ENCODE measurements at regions not wholly inside any gene's neighbourhood (a gene's known extent, or its start where the extent isn't known, plus 50 kb on each side); places are given as distances from the start of the nearest gene placed in this dataset.

DNA sequence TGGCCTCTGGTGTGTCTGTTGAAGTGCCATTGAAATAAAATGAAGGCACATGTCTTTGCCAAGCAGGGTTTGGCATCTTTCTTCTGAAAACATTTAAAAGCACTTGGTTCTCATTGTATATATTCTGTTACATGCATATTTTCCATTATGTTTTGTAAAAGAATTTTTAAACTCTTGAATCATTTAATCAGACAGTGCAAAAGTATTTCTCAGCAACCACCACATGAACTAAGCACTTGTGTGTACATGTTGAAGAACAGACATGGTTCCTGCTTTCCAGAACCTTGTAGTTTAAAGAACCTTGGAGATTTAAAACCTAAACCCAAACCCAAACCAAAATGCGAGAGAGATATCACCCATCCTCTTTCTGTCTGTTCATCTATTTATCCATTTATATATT lies 220.3 kb upstream of the GIMD1 start:
- TF ChIP-seq, protein P1, sequence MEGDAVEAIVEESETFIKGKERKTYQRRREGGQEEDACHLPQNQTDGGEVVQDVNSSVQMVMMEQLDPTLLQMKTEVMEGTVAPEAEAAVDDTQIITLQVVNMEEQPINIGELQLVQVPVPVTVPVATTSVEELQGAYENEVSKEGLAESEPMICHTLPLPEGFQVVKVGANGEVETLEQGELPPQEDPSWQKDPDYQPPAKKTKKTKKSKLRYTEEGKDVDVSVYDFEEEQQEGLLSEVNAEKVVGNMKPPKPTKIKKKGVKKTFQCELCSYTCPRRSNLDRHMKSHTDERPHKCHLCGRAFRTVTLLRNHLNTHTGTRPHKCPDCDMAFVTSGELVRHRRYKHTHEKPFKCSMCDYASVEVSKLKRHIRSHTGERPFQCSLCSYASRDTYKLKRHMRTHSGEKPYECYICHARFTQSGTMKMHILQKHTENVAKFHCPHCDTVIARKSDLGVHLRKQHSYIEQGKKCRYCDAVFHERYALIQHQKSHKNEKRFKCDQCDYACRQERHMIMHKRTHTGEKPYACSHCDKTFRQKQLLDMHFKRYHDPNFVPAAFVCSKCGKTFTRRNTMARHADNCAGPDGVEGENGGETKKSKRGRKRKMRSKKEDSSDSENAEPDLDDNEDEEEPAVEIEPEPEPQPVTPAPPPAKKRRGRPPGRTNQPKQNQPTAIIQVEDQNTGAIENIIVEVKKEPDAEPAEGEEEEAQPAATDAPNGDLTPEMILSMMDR (conservative IDR thresholded peaks at IDR 0.05; ENCODE audit: low read depth, low read length) = no peak
- no peak for DNase-seq (ENCODE audit: low read depth)
- H3K4me3 ChIP-seq (ENCODE audit: low read length) = no peak overlapping the region

DNA sequence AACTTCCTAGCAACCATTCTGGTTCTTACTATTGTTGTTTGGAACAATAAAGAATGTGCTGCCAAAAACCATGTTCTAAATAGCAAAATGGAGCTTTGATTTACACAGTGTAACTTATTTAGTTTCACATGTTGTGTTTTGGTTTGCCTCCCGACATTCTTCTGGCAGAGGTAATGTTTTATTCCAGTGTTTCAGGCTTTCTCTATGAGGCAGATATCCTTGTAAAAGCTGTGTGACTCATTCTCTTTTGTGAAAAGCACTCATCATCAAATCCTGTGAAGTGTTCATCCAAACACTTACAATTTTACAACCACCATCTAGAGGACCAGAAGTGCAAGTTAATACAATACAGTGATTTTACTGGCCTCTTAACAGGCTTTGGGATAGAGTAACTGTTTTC lies 219.0 kb upstream of the GIMD1 start:
- DNase-seq (ENCODE audit: low read depth) = no peak
- TF ChIP-seq, protein P1 (conservative IDR thresholded peaks at IDR 0.05; ENCODE audit: low read depth, low read length) = no peak
- no peak overlapping the region for H3K4me3 ChIP-seq (ENCODE audit: low read length)

DNA sequence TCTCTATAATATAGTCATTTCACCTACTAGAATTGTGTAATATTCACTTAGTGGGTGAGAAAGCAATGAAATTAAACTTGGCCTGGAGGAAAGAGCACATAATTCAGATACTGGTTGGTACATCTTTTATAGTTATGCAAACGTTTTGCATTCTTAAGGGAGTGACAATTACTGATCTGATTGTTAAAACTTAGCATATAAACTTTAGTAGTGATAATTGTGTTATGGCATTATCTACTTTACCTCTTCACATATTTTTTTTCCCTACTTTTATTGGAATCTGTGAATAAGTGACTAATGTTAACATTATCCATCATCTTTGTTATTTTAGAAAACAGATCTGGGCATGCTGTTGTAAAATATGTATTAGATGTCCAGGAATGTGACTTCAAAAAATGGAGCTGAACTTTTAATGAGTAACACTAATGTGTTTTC lies 217.4 kb upstream of the GIMD1 start:
- DNase-seq (ENCODE audit: low read depth) = no peak
- no peak overlapping the region for H3K4me3 ChIP-seq (ENCODE audit: low read length)
- TF ChIP-seq, protein P1 (conservative IDR thresholded peaks at IDR 0.05; ENCODE audit: low read depth, low read length) = no peak

DNA sequence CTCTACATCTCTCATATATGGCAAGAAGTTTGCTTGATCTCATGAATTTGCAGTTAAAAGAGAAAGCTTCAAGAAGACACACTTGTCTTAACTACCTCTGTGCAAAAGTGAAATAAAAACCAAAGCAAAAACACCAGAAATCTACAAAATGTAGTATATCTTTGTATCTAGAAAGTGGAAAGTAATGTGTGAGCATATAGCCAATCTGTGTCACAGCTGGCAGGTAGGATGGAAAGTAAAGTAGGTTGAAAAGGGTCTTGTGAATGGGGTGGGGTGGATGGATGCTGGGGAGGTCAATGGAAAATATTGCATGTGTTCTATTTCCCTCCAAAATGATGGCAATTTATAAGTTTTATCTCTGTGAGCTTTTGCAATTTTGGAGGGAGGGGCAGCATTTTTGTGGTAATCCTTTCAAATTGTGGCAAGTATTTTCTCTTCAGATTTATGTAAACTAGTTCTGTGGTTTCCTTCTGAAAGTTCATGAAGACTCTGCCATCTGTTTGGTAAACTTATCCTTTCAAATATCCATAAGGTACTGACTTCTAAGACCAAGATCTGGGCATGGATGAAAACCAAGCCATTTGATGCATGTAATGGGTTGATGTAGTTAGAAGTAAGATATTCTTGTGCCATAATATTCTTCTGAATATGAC lies 215.9 kb upstream of the GIMD1 start:
- no peak for DNase-seq (ENCODE audit: low read depth)
- no peak overlapping the region for H3K4me3 ChIP-seq (ENCODE audit: low read length)
- TF ChIP-seq, protein P1 (conservative IDR thresholded peaks at IDR 0.05; ENCODE audit: low read depth, low read length) = no peak

DNA sequence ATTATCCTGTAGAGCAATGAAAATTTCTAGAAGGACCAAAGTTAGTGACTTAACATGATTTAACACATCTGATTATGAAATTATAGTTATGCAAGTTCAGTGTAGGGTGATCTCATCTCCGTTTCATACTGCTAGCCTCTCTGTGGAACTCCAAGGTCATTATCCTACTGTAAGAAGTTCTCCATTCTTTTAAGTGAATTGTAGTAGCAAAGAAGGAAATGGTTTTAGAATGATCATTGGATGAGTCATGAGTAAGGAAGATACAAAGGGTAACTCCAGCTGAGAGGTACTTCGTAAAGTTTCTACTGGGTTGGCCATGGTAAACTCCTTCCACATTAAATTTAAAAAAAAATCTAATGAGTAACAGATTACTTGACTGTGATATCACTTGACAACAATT lies 215.0 kb upstream of the GIMD1 start:
- TF ChIP-seq, protein P1 (conservative IDR thresholded peaks at IDR 0.05; ENCODE audit: low read depth, low read length) = no peak
- peak; percentile 29 for DNase-seq (ENCODE audit: low read depth)
- no peak overlapping the region for H3K4me3 ChIP-seq (ENCODE audit: low read length)

DNA sequence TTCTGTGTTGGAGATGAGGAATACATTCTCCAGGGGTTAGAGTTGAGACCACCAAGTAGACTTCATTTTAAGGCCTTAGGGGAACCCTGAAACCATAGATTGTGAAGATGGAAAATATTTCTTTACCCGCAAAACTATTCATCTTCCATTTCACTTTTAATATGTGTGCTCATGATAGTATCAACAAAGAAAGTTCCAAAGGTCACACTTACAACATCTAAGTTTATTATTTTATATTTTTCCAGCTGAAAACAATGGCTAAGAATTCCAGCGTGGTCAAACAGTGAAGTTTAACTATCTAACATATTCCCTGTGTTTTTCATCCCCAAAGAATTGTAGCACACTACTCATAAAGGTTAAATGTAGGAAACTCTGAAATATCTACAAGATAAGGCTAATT lies 214.5 kb upstream of the GIMD1 start:
- DNase-seq (ENCODE audit: low read depth) = no peak
- TF ChIP-seq, protein P1 (conservative IDR thresholded peaks at IDR 0.05; ENCODE audit: low read depth, low read length) = no peak
- no peak overlapping the region for H3K4me3 ChIP-seq (ENCODE audit: low read length)

DNA sequence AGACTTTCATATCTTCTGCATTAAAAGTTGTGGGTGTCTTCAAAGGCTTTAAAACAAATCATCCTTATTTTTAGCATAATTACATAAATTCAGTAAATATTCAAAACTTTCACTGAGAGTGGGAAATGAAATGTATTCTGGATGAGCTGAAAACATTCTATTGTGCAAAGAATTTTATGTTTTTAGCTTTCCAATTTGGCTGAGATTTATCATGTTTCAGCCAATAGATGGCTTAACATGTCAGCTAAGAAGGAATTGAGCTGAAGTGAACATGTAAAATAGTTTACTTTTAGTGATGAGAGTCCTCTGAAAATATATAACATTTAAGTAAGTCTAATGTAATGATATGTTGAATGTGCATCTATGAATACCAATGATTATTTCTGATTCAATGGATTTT lies 213.5 kb upstream of the GIMD1 start:
- DNase-seq (ENCODE audit: low read depth) = no peak
- H3K4me3 ChIP-seq (ENCODE audit: low read length) = no peak overlapping the region
- TF ChIP-seq, protein P1 (conservative IDR thresholded peaks at IDR 0.05; ENCODE audit: low read depth, low read length) = no peak
